HG03159 (cell line): ENCODE measurements at regions not wholly inside any gene's neighbourhood (a gene's known extent, or its start where the extent isn't known, plus 50 kb on each side); places are given as distances from the start of the nearest gene placed in this dataset.
"Not testable (repeated sequence)": the region's sequence is repeated elsewhere in the genome, so short reads cannot be mapped to it uniquely, and the experiment has no call there.

Source experiments
- ATAC-seq: cut with Tn5 transposase; IDR thresholded peaks from one replicate; pipeline ENCODE4 v1.9.1; 2021; ENCODE audit warnings: mild to moderate bottlenecking, moderate library complexity; ENCODE audit not compliant: unreplicated experiment

DNA sequence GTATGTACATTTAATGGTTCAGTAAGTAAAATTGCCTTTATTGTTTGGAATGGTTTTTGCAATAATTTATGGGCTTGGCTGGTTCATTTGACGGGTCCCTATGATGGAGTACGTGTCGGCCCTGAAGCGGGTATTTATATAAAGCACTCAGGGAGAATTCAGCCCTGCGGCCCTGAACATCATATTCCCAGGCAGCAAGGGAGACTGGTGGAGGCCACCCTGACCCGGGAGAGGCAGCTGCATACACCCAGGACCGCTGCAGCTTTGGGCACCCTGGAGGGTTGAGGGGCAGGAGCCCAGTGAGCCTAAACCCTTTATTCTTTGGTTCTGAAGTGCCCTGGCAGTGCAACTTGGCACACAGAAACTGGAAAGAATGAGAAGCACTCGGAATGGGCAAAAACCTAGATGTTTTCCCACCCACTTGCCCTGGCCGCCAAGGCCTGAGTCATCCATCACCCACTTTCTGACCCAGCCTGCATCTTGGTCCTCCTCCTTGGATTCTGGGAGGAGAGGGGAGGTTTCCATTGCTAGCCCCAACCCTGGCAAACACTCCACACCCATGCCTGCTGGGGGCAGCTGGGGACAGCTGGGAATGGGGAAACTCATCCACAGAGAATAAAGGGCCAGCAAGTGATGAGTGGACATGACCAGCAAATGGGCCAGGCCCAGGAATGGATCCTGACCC is 162.2 kb upstream of the TNRC6C start:
- no peak for ATAC-seq

DNA sequence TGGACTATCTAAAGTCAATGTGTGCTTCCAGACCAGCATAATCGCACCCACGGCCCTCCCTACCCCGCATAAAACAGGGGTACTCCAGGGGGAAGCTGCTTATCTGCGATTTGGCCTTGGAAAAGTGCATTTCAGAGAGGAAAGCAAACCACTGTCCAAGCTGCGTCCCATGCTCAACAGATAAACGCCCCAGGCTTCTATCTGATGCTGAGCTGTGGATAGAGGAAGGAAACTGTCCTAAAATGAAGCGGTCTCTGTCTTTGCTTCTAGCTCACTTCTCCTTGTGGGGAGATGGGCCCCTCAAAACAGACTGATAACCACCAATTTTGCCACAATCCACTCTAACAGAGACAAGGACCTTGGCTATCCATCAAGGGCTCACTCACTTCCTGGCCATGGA is 160.5 kb upstream of the TNRC6C start:
- no peak for ATAC-seq

DNA sequence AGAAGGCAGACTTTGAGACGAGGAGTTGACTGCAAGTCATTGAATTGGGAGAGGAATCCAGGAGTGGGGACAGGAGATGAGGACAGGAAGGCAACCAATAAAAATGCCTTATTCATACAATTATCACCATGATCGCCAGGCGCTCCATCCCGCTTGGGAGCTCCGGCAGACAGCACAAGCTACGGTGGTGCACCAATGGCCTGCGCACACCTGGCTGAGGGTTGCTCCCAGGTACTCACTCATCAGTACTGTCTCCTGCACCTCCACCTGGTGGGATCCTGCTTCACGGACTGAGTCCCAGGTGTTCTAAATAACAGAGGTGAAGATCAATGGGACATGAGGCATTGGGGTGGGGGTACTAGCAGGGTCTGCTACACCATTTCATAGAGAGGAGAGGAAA is 160.0 kb upstream of the TNRC6C start:
- ATAC-seq: no peak

- no peak for ATAC-seq
Observed at GRCh38 chr17:77800816-77801215, 157.7 kb upstream of the TNRC6C start.

- no peak for ATAC-seq
Observed at GRCh38 chr17:77801545-77802332, 156.8 kb upstream of the TNRC6C start.

DNA sequence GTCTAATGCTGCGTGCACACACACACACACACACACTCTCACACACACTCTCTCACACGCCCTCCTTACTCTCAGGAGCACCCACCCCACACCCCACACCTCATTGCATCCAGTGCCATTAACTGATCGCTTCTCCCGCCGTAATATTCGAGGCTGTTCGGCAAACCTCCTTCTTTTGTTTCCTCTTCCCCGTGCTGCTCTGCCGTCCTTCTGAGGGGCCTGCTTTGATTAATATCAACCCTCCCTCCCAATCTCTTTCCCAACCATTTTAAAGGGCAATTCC is 156.2 kb upstream of the TNRC6C start:
- ATAC-seq: no peak

DNA sequence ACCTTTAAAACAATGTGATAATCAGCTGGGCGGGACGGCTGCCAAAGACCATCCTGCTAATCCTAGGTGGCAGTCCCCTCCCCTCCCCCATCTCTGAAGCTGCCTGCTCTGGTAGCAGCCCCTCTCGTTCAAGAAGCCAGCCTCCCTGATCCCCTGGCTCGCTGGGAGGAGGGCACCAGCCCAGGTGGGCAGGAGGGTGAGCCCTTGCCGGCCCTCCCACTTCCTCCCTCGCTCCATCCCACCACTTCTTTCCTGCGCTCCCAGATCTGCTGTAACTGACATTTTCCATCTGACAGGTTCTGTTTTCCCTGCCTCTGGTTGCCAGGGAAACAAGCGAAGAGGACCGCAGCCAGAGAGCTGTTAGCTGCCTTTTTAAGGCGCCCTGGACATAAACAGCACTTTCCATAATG is 155.7 kb upstream of the TNRC6C start:
- no peak for ATAC-seq

DNA sequence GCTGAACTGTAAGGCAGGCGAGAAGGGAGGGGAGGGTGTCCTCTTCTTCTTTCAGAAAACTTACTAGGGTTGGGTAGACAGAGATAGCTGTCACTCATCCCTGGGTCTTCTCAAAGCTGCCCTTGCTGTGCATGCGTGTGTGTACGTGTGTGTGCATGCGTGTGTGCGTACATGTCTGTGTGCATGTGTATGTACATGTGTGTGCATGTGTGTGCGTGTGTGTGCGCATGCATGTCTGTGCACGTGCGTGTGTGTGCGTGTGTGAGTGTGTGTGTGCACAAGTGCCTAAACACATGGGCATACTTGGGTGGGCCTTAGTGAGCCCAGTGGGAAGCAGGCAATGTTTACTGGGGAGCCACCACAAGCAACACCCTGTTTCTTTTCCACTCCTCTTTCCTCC is 154.8 kb upstream of the TNRC6C start:
- ATAC-seq: no peak

- no peak for ATAC-seq
Observed at GRCh38 chr17:77804796-77805426, 153.6 kb upstream of the TNRC6C start.

GRCh38 chr17:77805970-77806369 is 152.5 kb upstream of the TNRC6C start:
- ATAC-seq: not testable (repeated sequence)

GRCh38 chr17:77807051-77807745 is 151.3 kb upstream of the TNRC6C start:
- no peak for ATAC-seq

DNA sequence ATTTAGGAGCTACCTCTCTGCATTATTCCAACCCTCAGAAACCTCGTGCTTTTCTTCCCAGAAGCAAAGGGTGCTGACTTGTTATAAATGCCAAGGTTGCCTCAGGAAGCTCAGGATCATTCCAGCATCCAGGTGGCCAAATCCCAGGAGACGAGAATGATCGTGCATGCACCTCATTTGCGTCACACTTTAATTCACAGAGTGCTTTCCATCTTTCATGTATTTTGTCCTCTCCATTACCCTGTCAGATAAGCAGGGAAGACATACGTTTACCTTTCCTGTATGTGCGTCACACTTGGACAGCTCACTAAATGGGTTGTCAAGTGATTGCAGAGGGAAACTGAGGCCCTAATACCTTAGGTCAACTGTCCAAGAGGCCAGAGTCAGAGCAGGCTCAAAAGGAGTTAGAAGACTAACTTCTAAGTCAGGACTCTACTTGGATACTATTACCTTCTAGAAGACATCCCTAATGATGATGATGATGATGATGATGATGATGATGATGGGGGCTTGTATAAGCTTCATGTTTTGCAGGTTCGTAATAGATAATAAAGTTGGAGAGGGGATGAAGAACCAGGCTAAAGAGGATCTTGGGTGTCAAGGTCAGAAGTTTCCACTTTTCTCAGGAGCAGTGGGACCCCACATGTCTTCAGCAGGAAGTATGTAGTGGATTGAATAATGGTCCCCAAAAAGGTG is 150.6 kb upstream of the TNRC6C start:
- ATAC-seq: no peak

GRCh38 chr17:77808686-77809425 is 149.6 kb upstream of the TNRC6C start:
- no peak for ATAC-seq

DNA sequence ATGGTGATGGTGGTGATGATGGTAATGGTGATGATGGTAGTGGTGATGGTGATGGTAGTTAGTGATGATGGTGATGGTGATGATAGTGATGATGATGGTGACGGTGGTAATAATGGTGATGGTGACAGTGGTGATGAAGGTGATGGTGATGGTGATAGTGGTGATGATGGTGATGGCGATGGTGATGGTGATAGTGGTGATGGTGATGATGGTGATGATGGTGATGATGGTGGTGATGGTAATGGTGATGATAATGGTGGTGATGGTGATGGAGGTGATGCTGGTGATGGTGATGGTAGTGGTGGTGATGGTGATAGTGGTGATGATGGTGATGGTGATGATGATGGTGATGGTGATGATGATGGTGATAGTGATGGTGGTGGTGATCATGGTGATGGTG is 148.7 kb upstream of the TNRC6C start:
- no peak for ATAC-seq

- no peak for ATAC-seq
Observed at GRCh38 chr17:77810536-77810935, 148.0 kb upstream of the TNRC6C start.

DNA sequence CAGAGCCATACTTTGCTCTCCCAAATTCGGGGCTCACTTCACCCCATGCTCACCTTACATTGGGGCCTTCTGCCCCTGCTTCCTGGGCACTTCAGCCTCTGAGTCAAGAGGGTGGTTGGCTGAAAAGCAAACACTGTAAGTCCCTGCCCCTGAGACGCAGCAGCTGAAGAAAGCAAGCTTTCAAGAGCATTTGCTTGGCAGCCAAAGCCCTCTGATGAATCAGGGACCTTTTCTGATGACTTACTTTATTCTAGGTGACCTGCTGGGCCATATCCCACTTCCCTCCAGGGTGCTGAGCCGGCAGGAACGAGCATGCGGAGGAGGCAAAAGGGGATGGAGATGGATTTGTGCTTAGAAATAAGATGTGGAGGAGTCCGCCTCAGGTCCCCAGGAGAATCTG is 147.0 kb upstream of the TNRC6C start:
- ATAC-seq: no peak

- no peak for ATAC-seq
Observed at GRCh38 chr17:77814091-77814772, 144.3 kb upstream of the TNRC6C start.

- ATAC-seq: no peak
Observed at GRCh38 chr17:77815127-77815905, 143.2 kb upstream of the TNRC6C start.

- no peak for ATAC-seq
Observed at GRCh38 chr17:77817953-77818352, 140.6 kb upstream of the TNRC6C start.
